GM12878 (cell line): ENCODE measurements at regions not wholly inside any gene's neighbourhood (a gene's known extent, or its start where the extent isn't known, plus 50 kb on each side); places are given as distances from the start of the nearest gene placed in this dataset.
A peak's percentile ranks its signal among the peaks of the same experiment; 100 is the strongest.

Experiments used
- ATAC-seq: fragments of 200-7000 bp; cut with Tn5 transposase; 3 replicates; pipeline ENCODE4 v1.9.1; 2020; ENCODE audit warnings: mild to moderate bottlenecking, moderate library complexity
- BruUV-seq: library from RNA; stranded (reverse); fragments of 400-500 nt; replicated peaks from 2 replicates; lab custom pipeline; 2021; lab: Mats Ljungman, UMichigan
- CTCF ChIA-PET: fragments of 300-600 bp; sonication (Branson Sonifier 250); formaldehyde crosslinking; extraction: SDS; loops from one replicate; lab custom pipeline; 2021; ENCODE audit warnings: inconsistent platforms; lab: Yijun Ruan, JAX
- POLR2A ChIA-PET: fragments of 350-600 bp; formaldehyde crosslinking; extraction: SDS; loops from one replicate; lab custom pipeline; 2021; ENCODE audit warnings: inconsistent platforms; lab: Charles Lee
- RAD21 ChIA-PET: fragments of 300-600 bp; sonication (Branson Sonifier 250); formaldehyde crosslinking; loops from one replicate; lab custom pipeline; 2023; ENCODE audit warnings: antibody characterized with exemption; ENCODE audit not compliant: unreplicated experiment; lab: Charles Lee
- SMC1A ChIA-PET: fragments of 300-600 bp; sonication (Branson Sonifier 250); formaldehyde crosslinking; loops from one replicate; lab custom pipeline; 2023; ENCODE audit not compliant: unreplicated experiment, uncharacterized antibody; lab: Charles Lee
- DNase-seq: peaks from one replicate; pipeline ENCODE4 v3.0.0-alpha.2; 2011; ENCODE audit warnings: low read depth, low spot score
- FAIRE-seq: peaks from 3 replicates; lab custom pipeline; 2011; peaks lifted over from hg19 to GRCh38; lab: Jason Lieb, UNC
- H2AFZ ChIP-seq: 2 replicates; pipeline ENCODE4 v1.6.0; 2011; ENCODE audit warnings: low read depth, low read length, control low read depth; ENCODE audit not compliant: control insufficient read depth
- H3K27ac ChIP-seq: 2 replicates; pipeline ENCODE4 v1.5.1; 2011; ENCODE audit warnings: control low read depth; ENCODE audit not compliant: control insufficient read depth, insufficient read depth
- H3K27me3 ChIP-seq, 2 experiments: replicated peaks in 1 of 2; 2 replicates each; pipeline versions ENCODE4 v1.6.0 to v1.6.1; 2011; ENCODE audit warnings: low read length in 1 of 2; ENCODE audit not compliant: control insufficient read depth in 2 of 2, insufficient read depth in 2 of 2
- H3K36me3 ChIP-seq, 2 experiments: 2 replicates each; pipeline ENCODE4 v1.5.1; 2011; ENCODE audit warnings: low read length in 1 of 2; ENCODE audit not compliant: control insufficient read depth in 2 of 2, insufficient read depth in 2 of 2
- H3K4me1 ChIP-seq: 2 replicates; pipeline ENCODE4 v1.6.1; 2011; ENCODE audit warnings: mild to moderate bottlenecking, low read length, moderate library complexity, mixed read lengths; ENCODE audit not compliant: control insufficient read depth, insufficient read depth
- H3K4me2 ChIP-seq: 2 replicates; pipeline ENCODE4 v1.6.0; 2011; ENCODE audit warnings: control low read depth; ENCODE audit not compliant: control insufficient read depth, insufficient read depth
- H3K4me3 ChIP-seq: fragments of 200-600 bp; sonication (generic); 2 replicates; pipeline ENCODE4 v1.5.1; 2016
- H3K79me2 ChIP-seq: 2 replicates; pipeline ENCODE4 v1.6.0; 2011; ENCODE audit warnings: low read length; ENCODE audit not compliant: control insufficient read depth, insufficient read depth
- H3K9ac ChIP-seq: 2 replicates; pipeline ENCODE4 v1.8.0; 2011; ENCODE audit warnings: low read length, control low read depth, mixed read lengths; ENCODE audit not compliant: control insufficient read depth, insufficient read depth
- H3K9me3 ChIP-seq: replicated peaks from 3 replicates; pipeline ENCODE4 v1.5.1; 2011; ENCODE audit warnings: mild to moderate bottlenecking, low read length; ENCODE audit not compliant: control insufficient read depth, insufficient read depth
- H4K20me1 ChIP-seq: 2 replicates; pipeline ENCODE4 v1.6.0; 2011; ENCODE audit not compliant: control insufficient read depth, insufficient read depth
- ATF2 ChIP-seq: IDR thresholded peaks from 2 replicates; pipeline ENCODE4 v1.6.1; 2012; ENCODE audit warnings: low read length, inconsistent platforms
- BACH1 ChIP-seq: fragments of 450-650 bp; IDR thresholded peaks from 2 replicates; pipeline ENCODE4 v1.6.1; 2017; ENCODE audit warnings: mild to moderate bottlenecking, borderline replicate concordance
- BRCA1 ChIP-seq: IDR thresholded peaks from 2 replicates; pipeline ENCODE4 v1.6.1; 2011; ENCODE audit warnings: low read depth, low read length, improper control_type of control experiment
- JUNB ChIP-seq: IDR thresholded peaks from 2 replicates; pipeline ENCODE4 v1.6.1; 2016; ENCODE audit warnings: antibody characterized with exemption, mild to moderate bottlenecking
- MTA2 ChIP-seq: fragments of 450-650 bp; IDR thresholded peaks from 2 replicates; pipeline ENCODE4 v1.6.1; 2016; ENCODE audit warnings: low read depth, mild to moderate bottlenecking, moderate library complexity
- PKNOX1 ChIP-seq: fragments of 450-650 bp; IDR thresholded peaks from 2 replicates; pipeline ENCODE4 v1.6.1; 2016; ENCODE audit warnings: mild to moderate bottlenecking
- REST ChIP-seq: IDR thresholded peaks from 2 replicates; pipeline ENCODE4 v1.6.1; 2012; ENCODE audit warnings: mild to moderate bottlenecking, low read depth, low read length
- SIX5 ChIP-seq: IDR thresholded peaks from 2 replicates; pipeline ENCODE4 v1.6.1; 2011; ENCODE audit warnings: mild to moderate bottlenecking, low read depth, low read length, moderate library complexity; ENCODE audit not compliant: severe bottlenecking
- TAF1 ChIP-seq: IDR thresholded peaks from 2 replicates; pipeline ENCODE4 v1.6.1; 2011; ENCODE audit warnings: mild to moderate bottlenecking, low read depth, low read length, borderline replicate concordance
- TCF3 ChIP-seq: IDR thresholded peaks from 2 replicates; pipeline ENCODE4 v1.6.1; 2012; ENCODE audit warnings: low read depth, mild to moderate bottlenecking, low read length, borderline replicate concordance; ENCODE audit not compliant: insufficient read depth
- WRNIP1 ChIP-seq: IDR thresholded peaks from 2 replicates; pipeline ENCODE4 v1.6.1; 2011; ENCODE audit warnings: low read depth, low read length, improper control_type of control experiment, borderline replicate concordance
- YY1 ChIP-seq: IDR thresholded peaks from 2 replicates; pipeline ENCODE4 v1.6.1; 2011; ENCODE audit warnings: low read depth, mild to moderate bottlenecking, low read length
- ZNF217 ChIP-seq: fragments of 450-650 bp; IDR thresholded peaks from 2 replicates; pipeline ENCODE4 v1.6.1; 2017; ENCODE audit warnings: antibody characterized with exemption, mild to moderate bottlenecking
- WGBS: methylation state at CpG from one replicate; pipeline ENCODE4 v1.1.6; 2016; ENCODE audit warnings: low lambda C conversion rate; ENCODE audit not compliant: insufficient replicate concordance, insufficient coverage; ENCODE audit errors: missing lambda C conversion rate; 5-methylcytosine and 5-hydroxymethylcytosine counted together
- in situ Hi-C: fragments of 300-500 bp; cut with MboI; formaldehyde crosslinking; loops from 9 replicates; pipeline ENCODE4 v1.14.3; 2018; ENCODE audit warnings: mixed read lengths
- intact Hi-C: fragments of 100-400 bp; cut with micrococcal nuclease; formaldehyde crosslinking; loops from one replicate; pipeline ENCODE4 v1.14.2; 2022; ENCODE audit not compliant: unreplicated experiment
- TF ChIP-seq, protein P1 (sequence below): fragments of 450-650 bp; IDR thresholded peaks from 2 replicates; pipeline ENCODE4 v1.6.1; 2017; ENCODE audit warnings: mild to moderate bottlenecking

DNA sequence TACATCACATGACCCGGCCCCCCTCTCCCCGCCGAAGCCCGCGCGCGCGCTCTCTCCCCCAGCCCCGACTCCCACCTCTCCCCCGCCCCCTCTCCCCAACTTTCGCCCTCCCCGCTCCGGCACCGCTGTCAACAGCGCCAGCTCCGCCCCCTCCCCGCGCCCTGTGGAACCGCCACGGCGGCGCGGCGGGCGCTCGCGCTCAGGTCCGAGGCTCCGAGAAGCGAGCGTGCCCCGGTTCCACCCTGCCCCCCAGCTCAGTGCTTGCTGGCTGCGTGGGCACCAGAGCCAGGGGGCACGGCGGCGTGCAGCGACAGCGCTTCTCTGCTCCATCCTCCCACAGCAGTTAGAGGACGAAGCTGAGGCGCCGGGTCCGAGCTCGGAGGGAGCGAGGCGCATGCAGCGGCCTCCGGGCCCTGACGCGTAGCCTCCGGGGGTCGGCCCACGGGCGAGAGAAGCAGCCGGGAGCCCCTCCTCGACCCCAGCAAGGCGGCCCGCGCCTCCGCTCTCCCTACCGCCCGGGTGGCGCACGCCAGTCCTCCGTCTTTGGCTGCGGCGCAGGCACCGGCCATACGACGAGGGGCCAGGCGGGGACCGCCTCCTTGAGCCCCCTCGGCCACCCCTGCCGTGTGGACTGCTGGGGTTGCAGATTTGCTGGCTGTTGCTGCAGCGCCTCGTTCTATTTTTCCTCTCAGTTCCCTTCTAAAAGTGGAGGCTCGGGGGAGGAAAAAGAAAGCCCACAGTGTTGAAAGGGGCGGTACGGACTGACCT, 109.5 kb downstream of the KCNRG start:
- WGBS: under 1% methylated on average over 55 of the region's 78 CpGs
- POLR2A ChIA-PET: interaction anchor here (0.7 to 0.9 kb wide), 3 partner anchors 43 to 49 kb away, joined by 3 to 4 read pairs (median 3); no protein-coding TSS in a partner anchor
- RAD21 ChIA-PET: interaction anchor here (0.6 to 1.3 kb wide), 4 partner anchors 41 to 935 kb away, joined by 3 to 4 read pairs (median 4); partner anchors contain the start of gene TRIM13
- H3K79me2 ChIP-seq: no peaks in the 10 kb centered on the region
- peak overlapping the region; percentile 51 for H3K9ac ChIP-seq
- SMC1A ChIA-PET: interaction anchor here (1.1 to 3.4 kb wide), 4 partner anchors 40 to 676 kb away, joined by 3 to 14 read pairs (median 6); no protein-coding TSS in a partner anchor
- peaks cover 2% of the 10 kb centered on the region; the same call in 1 of the 3 replicates for H3K9me3 ChIP-seq
- H3K4me2 ChIP-seq: peak overlapping the region; percentile 97
- H2AFZ ChIP-seq: peak overlapping the region; percentile 65
- intact Hi-C loops (loop anchor here (1.0 to 5.0 kb wide), 4 partner anchors 42 to 788 kb away; partner anchors contain the start of gene TRIM13), in situ Hi-C loops (no loop called here)
- peak; percentile 42 for ATAC-seq
- FAIRE-seq: no peak
- peaks cover 37% of the 10 kb centered on the region for H3K4me1 ChIP-seq
- CTCF ChIA-PET: no interaction called here
- BruUV-seq: no TSS peak
- H4K20me1 ChIP-seq: no peaks in the 10 kb centered on the region
- H3K36me3 ChIP-seq: no peaks in the 10 kb centered on the region
- H3K27me3 ChIP-seq: peaks cover 9 to 10% of the 10 kb centered on the region in 2 experiments
- no peak for DNase-seq
- 0 out of 2 replicates have a peak overlapping the region, but pooled peaks have one; percentile 6 for H3K27ac ChIP-seq
- H3K4me3 ChIP-seq: peak overlapping the region; percentile 78
- TF ChIP-seq ZNF217: 0 out of 2 replicates have a peak, but pooled peaks have one; percentile 34
- no peak for TF ChIP-seq MTA2
- TF ChIP-seq JUNB: no peak
- no peak for TF ChIP-seq SIX5
- TF ChIP-seq WRNIP1: no peak
- no peak for TF ChIP-seq TAF1
- no peak for TF ChIP-seq PKNOX1
- TF ChIP-seq YY1: no peak
- TF ChIP-seq, protein P1, sequence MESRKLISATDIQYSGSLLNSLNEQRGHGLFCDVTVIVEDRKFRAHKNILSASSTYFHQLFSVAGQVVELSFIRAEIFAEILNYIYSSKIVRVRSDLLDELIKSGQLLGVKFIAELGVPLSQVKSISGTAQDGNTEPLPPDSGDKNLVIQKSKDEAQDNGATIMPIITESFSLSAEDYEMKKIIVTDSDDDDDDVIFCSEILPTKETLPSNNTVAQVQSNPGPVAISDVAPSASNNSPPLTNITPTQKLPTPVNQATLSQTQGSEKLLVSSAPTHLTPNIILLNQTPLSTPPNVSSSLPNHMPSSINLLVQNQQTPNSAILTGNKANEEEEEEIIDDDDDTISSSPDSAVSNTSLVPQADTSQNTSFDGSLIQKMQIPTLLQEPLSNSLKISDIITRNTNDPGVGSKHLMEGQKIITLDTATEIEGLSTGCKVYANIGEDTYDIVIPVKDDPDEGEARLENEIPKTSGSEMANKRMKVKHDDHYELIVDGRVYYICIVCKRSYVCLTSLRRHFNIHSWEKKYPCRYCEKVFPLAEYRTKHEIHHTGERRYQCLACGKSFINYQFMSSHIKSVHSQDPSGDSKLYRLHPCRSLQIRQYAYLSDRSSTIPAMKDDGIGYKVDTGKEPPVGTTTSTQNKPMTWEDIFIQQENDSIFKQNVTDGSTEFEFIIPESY: no peak
- no peak for TF ChIP-seq REST
- no peak for TF ChIP-seq ATF2
- 0 out of 2 replicates have a peak, but pooled peaks have one; percentile 6 for TF ChIP-seq BACH1
- TF ChIP-seq TCF3: no peak
- TF ChIP-seq BRCA1: no peak
